Esophagus mucosa (tissue), 1 donor: ENCODE measurements at regions not wholly inside any gene's neighbourhood (a gene's known extent, or its start where the extent isn't known, plus 50 kb on each side); places are given as distances from the start of the nearest gene placed in this dataset.

Experiments
- ATAC-seq: fragments of 200-7000 bp; cut with Tn5 transposase; one replicate; pipeline ENCODE4 v1.9.1; 2020
- donor health status: DM: yes; HTN: yes; CAD: no.

GRCh38 chr6:82068721-82069120 lies 178.8 kb downstream of the IBTK start:
- ATAC-seq, result no peak

GRCh38 chr6:82066991-82067411 lies 180.5 kb downstream of the IBTK start:
- ATAC-seq, result no peak

- ATAC-seq, result no peak
Observed at GRCh38 chr6:82066196-82066595, 181.3 kb downstream of the IBTK start.

GRCh38 chr6:82063574-82063973 lies 184.0 kb downstream of the IBTK start:
- no peak for ATAC-seq

GRCh38 chr6:82062219-82062618 lies 185.3 kb downstream of the IBTK start:
- no peak for ATAC-seq

GRCh38 chr6:82057846-82058554 lies 189.5 kb downstream of the IBTK start:
- no peak for ATAC-seq

- no peak for ATAC-seq
Observed at GRCh38 chr6:82056567-82056966, 191.0 kb downstream of the IBTK start.

GRCh38 chr6:82045965-82046756 lies 201.4 kb downstream of the IBTK start:
- no peak for ATAC-seq

GRCh38 chr6:82040405-82041221 lies 206.9 kb downstream of the IBTK start:
- ATAC-seq, result no peak

- no peak for ATAC-seq
Observed at GRCh38 chr6:82038631-82039030, 208.9 kb downstream of the IBTK start.

GRCh38 chr6:82035526-82035925 lies 212.0 kb downstream of the IBTK start:
- ATAC-seq, result no peak

GRCh38 chr6:82033631-82034211 lies 213.8 kb downstream of the IBTK start:
- ATAC-seq, result no peak

- no peak for ATAC-seq
Observed at GRCh38 chr6:82032444-82032843, 215.1 kb downstream of the IBTK start.

GRCh38 chr6:82030761-82031503 lies 216.6 kb downstream of the IBTK start:
- no peak for ATAC-seq

- ATAC-seq, result peak; percentile 54
Observed at GRCh38 chr6:82030301-82030700, 217.2 kb downstream of the IBTK start.

- ATAC-seq, result no peak
Observed at GRCh38 chr6:82025271-82025670, 222.3 kb downstream of the IBTK start.

GRCh38 chr6:82022614-82023129 lies 224.9 kb downstream of the IBTK start:
- ATAC-seq, result peak; percentile 97

- ATAC-seq, result no peak
Observed at GRCh38 chr6:82017773-82018172, 229.8 kb downstream of the IBTK start.

- ATAC-seq, result peak; percentile 94
Observed at GRCh38 chr6:82017288-82017687, 230.3 kb downstream of the IBTK start.

- no peak for ATAC-seq
Observed at GRCh38 chr6:82015526-82015925, 232.0 kb downstream of the IBTK start.

- peak; percentile 60 for ATAC-seq
Observed at GRCh38 chr6:82015043-82015442, 232.5 kb downstream of the IBTK start.
